AG09319 (cell line): ENCODE measurements at regions not wholly inside any gene's neighbourhood (a gene's known extent, or its start where the extent isn't known, plus 50 kb on each side); places are given as distances from the start of the nearest gene placed in this dataset.
"Not testable (repeated sequence)": the region's sequence is repeated elsewhere in the genome, so short reads cannot be mapped to it uniquely, and the experiment has no call there.

Experiments used
- DNase-seq: peaks from one replicate; pipeline ENCODE4 v3.0.0-alpha.2; 2010; ENCODE audit warnings: low read depth; ENCODE audit errors: extremely low read depth
- TF ChIP-seq, protein P1 (sequence below): IDR thresholded peaks from 2 replicates; pipeline ENCODE4 v1.5.1; 2011; ENCODE audit warnings: low read depth, mild to moderate bottlenecking, inconsistent platforms, low read length, moderate library complexity

DNA sequence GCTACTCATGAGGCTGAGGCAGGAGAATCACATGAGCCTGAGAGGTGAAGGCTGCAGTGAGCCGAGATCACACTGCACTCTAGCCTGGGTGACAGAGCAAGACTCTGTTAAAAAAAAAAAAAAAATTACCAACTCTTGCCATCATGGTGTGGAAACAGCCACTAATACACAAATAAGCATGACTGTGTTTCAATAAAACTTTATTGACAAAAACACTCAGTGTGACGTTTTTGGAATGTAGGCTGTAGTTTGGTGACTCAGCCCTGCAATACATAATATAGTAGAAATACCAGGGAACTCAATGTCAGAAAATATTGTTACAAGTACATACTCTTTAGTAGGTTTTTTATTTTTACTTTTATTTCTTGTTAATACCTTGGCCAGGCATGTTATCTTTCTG lies 207.1 kb downstream of the CASP12 start:
- TF ChIP-seq, protein P1, sequence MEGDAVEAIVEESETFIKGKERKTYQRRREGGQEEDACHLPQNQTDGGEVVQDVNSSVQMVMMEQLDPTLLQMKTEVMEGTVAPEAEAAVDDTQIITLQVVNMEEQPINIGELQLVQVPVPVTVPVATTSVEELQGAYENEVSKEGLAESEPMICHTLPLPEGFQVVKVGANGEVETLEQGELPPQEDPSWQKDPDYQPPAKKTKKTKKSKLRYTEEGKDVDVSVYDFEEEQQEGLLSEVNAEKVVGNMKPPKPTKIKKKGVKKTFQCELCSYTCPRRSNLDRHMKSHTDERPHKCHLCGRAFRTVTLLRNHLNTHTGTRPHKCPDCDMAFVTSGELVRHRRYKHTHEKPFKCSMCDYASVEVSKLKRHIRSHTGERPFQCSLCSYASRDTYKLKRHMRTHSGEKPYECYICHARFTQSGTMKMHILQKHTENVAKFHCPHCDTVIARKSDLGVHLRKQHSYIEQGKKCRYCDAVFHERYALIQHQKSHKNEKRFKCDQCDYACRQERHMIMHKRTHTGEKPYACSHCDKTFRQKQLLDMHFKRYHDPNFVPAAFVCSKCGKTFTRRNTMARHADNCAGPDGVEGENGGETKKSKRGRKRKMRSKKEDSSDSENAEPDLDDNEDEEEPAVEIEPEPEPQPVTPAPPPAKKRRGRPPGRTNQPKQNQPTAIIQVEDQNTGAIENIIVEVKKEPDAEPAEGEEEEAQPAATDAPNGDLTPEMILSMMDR, result no peak
- no peak for DNase-seq

DNA sequence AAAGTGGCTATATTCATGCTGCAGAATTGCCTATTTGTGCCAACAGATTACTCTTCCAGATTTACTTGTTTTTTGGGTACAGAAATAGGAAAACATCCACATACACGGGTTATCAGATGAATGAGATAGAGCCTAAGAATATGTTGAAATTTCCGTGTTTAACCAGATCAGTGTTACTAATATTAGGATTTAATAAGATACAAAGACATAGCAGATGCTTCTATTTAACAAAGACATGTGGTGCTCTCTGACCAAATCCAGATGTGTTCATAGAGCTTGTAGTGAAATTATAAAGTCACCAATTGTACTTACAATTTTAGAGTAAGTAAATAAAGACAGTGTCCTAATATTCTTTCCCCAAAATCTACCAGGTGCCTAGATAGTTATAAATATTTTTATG lies 208.0 kb downstream of the CASP12 start:
- no peak for DNase-seq
- TF ChIP-seq, protein P1, result no peak

DNA sequence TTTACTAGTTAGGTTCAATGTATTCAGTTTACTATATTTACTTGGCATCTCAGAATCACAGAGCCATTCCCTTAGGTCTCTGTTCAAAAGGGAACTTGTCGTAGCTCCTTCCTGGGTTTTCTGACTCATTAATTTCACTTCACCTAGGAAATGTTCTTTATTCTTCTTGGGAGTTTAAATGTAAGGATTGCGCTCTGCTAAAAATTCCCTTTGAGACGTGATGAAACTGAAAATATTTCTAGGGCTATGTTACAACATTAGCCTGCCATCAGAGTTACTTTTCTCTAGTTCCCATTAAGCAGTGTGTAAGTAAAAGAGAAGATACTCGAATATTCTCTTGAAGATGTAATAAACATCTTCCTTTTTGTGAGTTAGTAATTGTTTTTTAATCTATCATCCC lies 209.5 kb downstream of the CASP12 start:
- TF ChIP-seq, protein P1, result no peak
- no peak for DNase-seq

DNA sequence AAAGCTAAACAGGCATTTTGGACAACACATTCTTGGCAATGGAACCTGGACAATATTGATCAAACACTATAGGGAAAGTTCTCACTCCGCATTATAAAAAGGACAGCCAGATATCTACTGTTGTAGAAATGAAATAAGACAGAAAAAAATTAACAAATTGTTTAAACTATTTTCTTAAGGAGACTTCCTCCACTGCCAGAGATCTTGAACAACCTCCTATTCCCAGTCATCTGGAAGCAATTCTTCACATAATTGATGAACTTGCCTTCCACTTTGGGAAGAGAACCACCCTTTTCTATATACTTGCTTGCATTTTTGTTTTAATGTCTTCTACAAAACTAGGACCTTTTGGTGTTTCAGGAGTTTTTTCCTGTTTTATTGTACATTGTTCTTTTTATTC lies 216.1 kb downstream of the CASP12 start:
- TF ChIP-seq, protein P1, result no peak
- DNase-seq, result no peak

DNA sequence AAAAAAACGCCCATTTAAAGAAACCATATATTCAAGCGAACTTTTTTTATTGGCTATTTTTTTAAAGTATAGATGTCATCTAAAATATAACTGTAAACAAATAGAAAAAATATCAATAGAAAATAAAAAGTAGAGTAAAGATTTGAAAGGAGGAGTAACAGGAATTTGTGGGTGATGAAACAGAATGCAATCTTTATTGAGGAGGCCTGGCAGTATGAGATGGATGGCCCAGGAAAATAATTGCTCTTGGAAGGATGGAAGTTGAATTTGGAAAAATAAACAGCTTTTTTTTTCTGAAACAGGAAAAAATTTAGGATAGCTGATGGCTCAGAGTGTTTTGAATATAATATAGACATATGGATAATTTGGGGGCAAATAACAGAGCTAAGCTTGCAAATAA lies 219.0 kb downstream of the CASP12 start:
- DNase-seq, result no peak
- TF ChIP-seq, protein P1, result no peak

DNA sequence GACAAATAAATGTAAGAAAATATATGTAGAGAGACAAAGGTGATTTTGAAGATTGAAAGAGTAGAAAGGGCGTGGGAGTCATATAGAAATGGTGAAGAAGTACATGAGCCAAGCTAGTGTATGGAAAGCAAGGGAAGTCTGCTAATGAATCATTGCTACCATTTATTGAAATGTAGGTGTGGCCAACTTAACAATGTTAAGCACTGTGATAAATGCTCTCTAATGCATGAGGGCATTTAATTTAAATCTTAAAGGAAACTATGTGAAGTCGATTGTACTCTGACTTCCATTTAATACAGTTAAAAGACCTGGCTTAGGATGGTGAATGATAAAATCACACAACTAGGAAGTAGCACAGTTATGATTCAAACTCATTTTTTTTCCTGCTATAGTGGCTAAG lies 219.9 kb downstream of the CASP12 start:
- TF ChIP-seq, protein P1, result no peak
- DNase-seq, result no peak

DNA sequence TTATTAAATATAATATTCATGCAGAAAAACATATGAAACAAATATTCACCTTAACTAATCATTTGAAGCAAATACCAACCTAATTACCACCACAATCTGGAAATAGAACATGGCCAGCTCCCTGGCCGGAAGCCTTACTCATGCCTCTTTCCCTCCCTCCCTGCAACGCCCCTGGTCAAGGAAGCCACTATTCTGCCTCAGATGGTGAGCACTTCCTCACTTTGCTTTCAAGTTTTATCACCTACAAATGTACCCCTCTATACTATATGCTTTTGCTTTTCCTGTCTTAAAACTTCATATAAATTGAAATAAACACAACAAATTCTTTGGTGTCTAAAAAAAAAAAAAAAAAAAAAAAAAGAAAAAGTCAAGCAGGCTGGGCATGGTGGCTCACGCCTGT lies 221.2 kb downstream of the CASP12 start:
- not testable (repeated sequence) for DNase-seq

DNA sequence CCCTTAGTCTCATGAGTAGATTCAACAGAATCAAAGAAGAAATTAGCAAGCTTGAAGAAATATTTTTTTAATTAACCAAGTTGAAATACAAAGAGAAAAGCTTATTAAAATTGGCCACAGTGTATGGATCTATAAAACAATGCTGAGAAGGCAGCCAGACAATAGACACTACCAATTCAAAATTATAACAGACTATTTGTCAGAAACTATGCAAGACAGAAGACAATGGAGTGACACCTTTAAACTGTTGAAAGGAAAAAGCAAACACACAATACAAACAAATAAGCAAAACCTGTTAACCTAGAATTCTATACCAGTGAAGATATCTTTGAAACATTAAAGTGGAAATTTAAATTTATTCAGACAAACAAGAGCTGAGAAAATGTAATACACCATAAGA lies 225.4 kb downstream of the CASP12 start:
- TF ChIP-seq, protein P1, result no peak
- no peak for DNase-seq
